HG02678 (cell line): ENCODE measurements at regions not wholly inside any gene's neighbourhood (a gene's known extent, or its start where the extent isn't known, plus 50 kb on each side); places are given as distances from the start of the nearest gene placed in this dataset.
"Not testable (repeated sequence)": the region's sequence is repeated elsewhere in the genome, so short reads cannot be mapped to it uniquely, and the experiment has no call there.

Source experiments
- ATAC-seq: cut with Tn5 transposase; IDR thresholded peaks from one replicate; pipeline ENCODE4 v1.9.1; 2021; ENCODE audit warnings: mild to moderate bottlenecking, moderate library complexity; ENCODE audit not compliant: unreplicated experiment

DNA sequence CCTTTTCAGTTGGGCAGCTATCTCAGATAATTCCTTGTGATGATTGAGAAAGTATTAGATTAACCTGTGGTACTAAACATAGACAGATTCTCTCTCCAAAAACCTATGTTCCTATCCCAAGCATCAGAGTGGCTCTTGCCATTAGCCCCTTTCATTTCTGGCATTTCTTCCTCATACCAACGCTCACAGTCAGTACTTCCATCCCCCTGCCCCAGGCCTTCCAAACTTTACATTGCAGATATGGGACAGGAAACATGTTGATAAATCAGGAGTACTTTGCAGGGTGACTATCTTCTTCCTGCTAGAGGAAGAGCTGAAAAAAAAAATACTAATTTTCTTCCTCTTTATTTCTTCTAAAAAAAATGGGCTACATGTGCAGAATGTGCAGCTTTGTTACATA is 442.6 kb upstream of the RGMB start:
- ATAC-seq, result no peak

DNA sequence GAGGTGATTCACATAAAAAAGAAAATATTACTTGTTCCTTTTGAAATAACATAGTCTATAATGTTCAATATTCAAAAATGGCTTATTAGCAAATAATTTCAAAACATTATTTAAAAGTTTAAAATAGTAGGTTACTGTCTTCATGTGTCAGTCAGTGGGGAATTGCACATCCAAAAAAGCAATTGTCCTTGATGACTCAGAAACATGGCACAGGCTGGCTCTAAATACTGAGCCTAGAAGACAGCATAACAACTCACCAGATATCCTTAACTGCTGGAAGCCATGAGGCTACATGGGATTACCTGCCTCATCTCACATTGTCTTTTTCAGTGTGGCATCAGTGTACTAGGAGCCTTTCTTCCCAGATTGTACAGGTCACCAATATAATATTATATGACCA is 439.5 kb upstream of the RGMB start:
- no peak for ATAC-seq

DNA sequence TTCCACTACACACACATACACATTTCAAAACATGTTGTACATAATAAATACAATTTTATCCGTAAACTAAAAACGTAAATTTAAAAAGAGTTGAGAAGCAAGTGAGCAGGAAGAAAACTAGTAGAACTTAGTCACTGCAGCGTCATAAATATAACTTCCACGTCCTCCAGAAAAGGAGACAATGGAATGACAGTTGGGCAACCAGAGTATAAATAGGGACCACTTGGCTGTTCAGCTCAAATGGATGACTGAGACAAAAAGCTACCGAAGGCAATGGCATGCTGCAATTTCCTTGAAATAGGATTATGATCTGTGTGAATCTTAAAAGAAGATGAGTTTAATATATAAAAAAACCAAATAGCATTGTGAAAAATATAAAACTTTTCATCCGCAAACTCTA is 438.5 kb upstream of the RGMB start:
- ATAC-seq, result no peak

- ATAC-seq, result no peak
Observed at GRCh38 chr5:98339141-98339848, 434.2 kb upstream of the RGMB start.

DNA sequence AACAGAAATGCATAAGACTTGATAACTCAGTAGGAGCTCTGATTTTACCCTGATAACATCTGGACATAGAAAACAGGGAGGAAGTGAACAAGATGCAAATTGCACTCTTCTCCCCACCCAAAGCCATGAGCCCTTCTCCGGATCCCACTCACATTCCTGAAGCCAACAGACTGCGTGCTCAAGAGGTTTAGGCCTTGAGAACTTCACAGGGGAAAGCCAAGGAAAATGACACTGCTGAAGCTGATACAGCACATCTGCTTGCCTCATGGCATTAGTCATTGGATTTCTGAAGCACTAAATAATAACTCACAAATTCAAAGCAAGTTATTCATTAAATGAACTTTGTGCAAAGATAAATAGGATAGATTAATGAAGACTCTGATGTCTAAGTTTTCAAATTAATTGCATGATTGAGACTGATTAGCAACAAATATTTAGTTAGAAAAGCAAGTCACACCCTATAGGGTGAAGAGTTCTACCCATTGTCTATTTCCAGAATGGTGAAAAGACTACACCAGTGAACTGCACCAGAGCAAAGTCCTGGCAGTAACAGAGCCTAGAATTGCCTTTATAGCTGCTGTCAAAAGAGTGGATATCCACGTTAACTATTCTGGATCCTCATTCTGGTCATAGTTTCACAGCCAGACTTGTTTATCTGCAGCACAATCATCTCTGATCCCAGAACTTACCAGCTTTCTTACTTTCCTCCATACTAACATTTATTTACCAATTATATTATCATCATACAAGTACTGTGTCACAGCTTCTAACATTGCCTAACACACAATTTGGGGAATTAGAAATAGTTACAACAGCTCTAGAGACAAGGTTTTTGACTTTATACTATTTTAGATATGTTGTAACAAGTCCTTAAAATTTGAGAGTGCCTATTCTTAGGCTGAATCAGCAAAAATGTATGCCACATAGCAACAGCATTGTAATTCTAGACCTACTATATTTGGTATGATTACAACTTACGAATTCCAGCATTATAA is 432.1 kb upstream of the RGMB start:
- ATAC-seq, result no peak

GRCh38 chr5:98342958-98343660 is 430.4 kb upstream of the RGMB start:
- not testable (repeated sequence) for ATAC-seq

- no peak for ATAC-seq
Observed at GRCh38 chr5:98349251-98349989, 424.0 kb upstream of the RGMB start.

- ATAC-seq, result no peak
Observed at GRCh38 chr5:98349990-98350365, 423.5 kb upstream of the RGMB start.

GRCh38 chr5:98354922-98355321 is 418.5 kb upstream of the RGMB start:
- ATAC-seq, result no peak

- no peak for ATAC-seq
Observed at GRCh38 chr5:98360548-98360947, 412.9 kb upstream of the RGMB start.

GRCh38 chr5:98363157-98363556 is 410.3 kb upstream of the RGMB start:
- ATAC-seq, result no peak

DNA sequence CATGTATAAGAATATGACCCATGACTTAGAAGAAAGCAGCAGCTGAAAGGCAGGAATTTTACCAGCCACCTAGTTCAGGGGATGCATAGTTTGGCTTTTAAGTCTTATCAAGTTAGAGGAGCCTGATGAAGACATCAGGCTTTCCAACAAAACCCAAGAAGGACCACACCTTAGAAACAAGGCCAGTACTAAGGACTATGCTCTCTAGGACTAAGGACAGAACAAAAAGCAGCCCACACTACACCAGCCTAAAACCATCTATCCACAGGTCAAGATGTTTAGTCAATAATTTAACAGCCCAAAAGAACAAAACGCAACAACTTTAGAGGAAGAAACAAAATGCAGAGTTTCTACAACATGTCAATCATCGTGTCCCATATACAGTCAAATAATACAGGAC is 408.9 kb upstream of the RGMB start:
- ATAC-seq, result no peak

GRCh38 chr5:98365126-98365525 is 408.3 kb upstream of the RGMB start:
- ATAC-seq, result no peak

DNA sequence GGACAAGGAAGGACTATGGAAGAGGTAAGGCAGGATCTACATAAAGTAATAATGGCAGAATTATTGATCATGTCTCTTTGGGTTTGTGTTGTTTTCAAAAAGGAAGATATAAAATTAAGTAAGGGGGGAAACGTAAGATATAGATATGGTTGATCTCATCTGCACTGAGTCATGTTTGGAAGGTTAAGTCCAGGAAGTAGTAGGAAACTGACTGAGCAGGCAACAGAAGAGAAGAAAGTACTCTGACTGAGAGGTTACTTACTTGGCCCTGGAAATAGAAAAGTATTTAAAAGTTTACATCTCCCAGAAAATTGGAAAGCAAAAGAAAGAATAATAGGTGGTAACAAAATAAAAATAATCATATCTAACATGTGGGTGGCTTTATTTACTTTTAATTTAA is 405.3 kb upstream of the RGMB start:
- ATAC-seq, result no peak

GRCh38 chr5:98372351-98372750 is 401.1 kb upstream of the RGMB start:
- ATAC-seq, result no peak

DNA sequence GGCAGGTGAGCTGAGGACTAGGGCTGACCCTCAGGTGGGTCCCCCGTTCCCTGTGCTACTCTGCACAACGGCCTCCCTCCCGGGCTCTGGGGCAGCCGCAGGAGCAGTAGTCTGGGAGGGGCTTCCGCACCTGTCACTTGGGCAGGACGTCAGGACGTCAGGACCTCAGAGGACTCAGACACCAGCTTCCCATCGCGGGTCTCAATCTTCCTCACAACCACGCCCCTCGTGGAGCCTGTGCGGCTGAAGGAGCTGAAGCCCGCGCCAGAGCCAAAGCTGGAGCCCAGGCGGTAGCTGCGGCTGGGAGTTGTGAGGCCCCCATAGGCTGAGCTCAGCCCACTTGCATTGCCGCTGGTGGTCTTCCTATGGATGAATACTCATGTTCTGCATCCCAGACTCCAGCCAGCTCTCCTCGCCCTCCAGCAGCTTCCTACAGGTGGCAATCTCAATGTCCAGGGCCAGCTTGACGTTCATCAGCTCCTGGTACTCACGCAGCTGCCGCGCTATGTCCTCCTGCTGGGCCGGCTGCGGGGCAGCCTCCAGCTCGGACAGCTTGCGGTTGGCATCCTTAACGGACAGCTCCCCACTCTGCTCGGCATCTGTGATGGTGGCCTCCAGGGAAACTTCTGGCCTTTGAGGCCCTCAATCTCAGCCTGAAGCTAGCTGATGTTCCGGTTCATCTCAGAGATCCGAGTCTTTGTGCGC is 381.4 kb upstream of the RGMB start:
- ATAC-seq, result no peak

DNA sequence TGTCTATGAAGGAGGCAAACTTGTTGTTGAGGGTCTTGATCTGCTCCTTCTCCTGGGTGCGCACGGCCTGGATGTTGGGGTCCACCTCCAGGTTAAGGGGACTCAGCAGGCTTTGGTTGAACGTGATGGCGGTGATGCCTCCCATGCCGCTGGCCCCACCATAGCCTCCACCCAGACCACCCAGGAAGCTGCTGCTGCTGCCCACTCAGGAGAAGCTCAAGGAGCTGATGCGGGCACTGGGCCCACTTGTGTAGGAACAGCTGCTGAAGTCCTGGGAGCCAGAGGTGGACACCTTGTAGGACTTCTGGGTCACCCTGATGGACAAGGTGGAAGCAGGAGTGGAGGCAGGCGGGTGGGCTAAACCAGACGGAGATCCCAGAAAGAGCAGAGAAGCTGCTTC is 380.3 kb upstream of the RGMB start:
- ATAC-seq, result not testable (repeated sequence)

- ATAC-seq, result no peak
Observed at GRCh38 chr5:98397081-98397480, 376.4 kb upstream of the RGMB start.

DNA sequence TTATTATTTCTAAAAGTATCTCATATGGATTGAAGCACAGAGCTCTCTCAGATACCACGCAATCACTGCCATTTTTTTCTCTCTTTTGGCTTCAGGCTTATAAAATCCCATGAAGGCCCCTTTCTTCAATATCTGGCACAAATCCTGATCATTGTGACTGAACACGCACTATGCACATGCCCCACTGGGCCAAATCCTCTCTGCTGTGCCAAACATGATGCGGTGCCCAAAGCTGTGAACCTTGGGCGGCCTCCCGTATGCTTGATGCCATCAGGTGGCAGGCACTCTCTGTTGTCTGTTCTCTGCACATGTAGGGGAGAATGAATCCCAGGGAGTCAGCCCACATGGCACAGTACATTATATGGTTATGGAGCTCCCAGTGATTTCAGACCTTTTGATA is 375.0 kb upstream of the RGMB start:
- no peak for ATAC-seq

GRCh38 chr5:98401656-98402055 is 371.8 kb upstream of the RGMB start:
- no peak for ATAC-seq
